Activated CD8-positive, alpha-beta memory T cell treated with anti-CD3 and anti-CD28 coated beads, Interleukin-2, amount 10 ng/mL, durations not matched to agents 7 days and 5 days (primary cell): ENCODE measurements at regions not wholly inside any gene's neighbourhood (a gene's known extent, or its start where the extent isn't known, plus 50 kb on each side); places are given as distances from the start of the nearest gene placed in this dataset.

Source experiments
- ATAC-seq: fragments of 150-1000 bp; cut with Tn5 transposase; one replicate; pipeline ENCODE4 v1.10.0; 2021; ENCODE audit warnings: moderate library complexity
- CTCF ChIA-PET: fragments of 350-600 bp; sonication (Branson Sonifier 250); formaldehyde crosslinking; loops from one replicate; lab custom pipeline; 2021; ENCODE audit warnings: antibody characterized with exemption; lab: Charles Lee
- DNase-seq: peaks from one replicate; pipeline ENCODE4 v3.0.0-alpha.2; 2020
- H3K27ac Mint-ChIP-seq: one replicate; pipeline ENCODE4 v1.8.0; 2021; ENCODE audit warnings: mild to moderate bottlenecking, mixed read lengths
- H3K27me3 Mint-ChIP-seq: one replicate; pipeline ENCODE4 v1.8.0; 2021; ENCODE audit warnings: mixed read lengths
- H3K36me3 Mint-ChIP-seq: one replicate; pipeline ENCODE4 v1.8.0; 2021; ENCODE audit warnings: mild to moderate bottlenecking, mixed read lengths
- H3K4me1 Mint-ChIP-seq: one replicate; pipeline ENCODE4 v1.8.0; 2021; ENCODE audit warnings: mixed read lengths
- H3K4me3 Mint-ChIP-seq: one replicate; pipeline ENCODE4 v1.8.0; 2021; ENCODE audit warnings: mild to moderate bottlenecking, moderate library complexity, mixed read lengths
- H3K9me3 Mint-ChIP-seq: one replicate; pipeline ENCODE4 v1.8.0; 2022; ENCODE audit warnings: low read depth, mixed read lengths

DNA sequence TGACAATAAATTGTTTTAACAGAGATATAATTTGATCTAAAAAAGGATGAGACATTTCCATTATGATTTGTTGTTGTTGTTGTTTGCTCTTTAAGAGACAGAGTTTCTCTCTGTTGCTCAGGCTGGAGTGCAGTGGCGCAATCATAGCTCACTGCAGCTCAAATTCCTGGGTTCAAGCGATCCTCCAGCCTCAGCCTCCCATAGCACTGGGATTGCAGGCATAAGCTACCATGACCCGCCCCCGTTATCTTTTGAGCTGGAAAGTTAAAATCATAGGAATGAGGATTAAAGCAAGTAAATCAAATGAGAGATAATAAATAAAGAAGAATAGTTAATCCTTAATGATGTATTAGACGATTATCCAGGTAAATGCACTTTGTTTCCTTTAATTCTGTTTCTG, 224.4 kb upstream of the SMIM31 start:
- Mint-ChIP-seq H3K4me1 (no peaks in the 10 kb centered on the region), H3K27me3 (no peaks in the 10 kb centered on the region), H3K9me3 (peaks cover 4% of the 10 kb centered on the region), H3K36me3 (no peaks in the 10 kb centered on the region), H3K27ac (no peak overlapping the region), H3K4me3 (no peak overlapping the region)
- CTCF ChIA-PET, result no interaction called here
- no peak for ATAC-seq
- DNase-seq, result no peak

DNA sequence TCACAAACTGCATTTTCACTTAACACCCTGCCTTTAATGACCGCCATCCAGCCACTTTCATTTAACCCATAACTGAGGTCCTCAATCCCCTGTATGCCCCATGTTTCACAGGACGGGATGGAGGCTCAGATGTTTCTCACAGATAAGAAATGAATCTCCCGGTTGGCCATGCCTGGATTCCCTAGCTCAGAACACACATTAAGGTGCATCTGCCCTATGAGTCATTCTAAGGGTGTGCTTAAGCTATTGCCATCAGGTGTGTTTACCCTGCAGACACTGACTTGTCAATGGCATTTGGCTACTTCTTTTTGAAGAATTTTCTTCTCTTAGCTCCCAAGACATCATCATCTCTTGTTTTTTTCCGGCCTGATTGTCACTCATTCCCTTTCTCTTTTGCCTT, 222.6 kb upstream of the SMIM31 start:
- H3K36me3 Mint-ChIP-seq, result no peaks in the 10 kb centered on the region
- H3K4me3 Mint-ChIP-seq, result no peak overlapping the region
- H3K4me1 Mint-ChIP-seq, result no peaks in the 10 kb centered on the region
- ATAC-seq (no peak), DNase-seq (no peak)
- no peak overlapping the region for H3K27ac Mint-ChIP-seq
- CTCF ChIA-PET, result no interaction called here
- H3K27me3 Mint-ChIP-seq, result no peaks in the 10 kb centered on the region
- H3K9me3 Mint-ChIP-seq, result peaks cover 4% of the 10 kb centered on the region

DNA sequence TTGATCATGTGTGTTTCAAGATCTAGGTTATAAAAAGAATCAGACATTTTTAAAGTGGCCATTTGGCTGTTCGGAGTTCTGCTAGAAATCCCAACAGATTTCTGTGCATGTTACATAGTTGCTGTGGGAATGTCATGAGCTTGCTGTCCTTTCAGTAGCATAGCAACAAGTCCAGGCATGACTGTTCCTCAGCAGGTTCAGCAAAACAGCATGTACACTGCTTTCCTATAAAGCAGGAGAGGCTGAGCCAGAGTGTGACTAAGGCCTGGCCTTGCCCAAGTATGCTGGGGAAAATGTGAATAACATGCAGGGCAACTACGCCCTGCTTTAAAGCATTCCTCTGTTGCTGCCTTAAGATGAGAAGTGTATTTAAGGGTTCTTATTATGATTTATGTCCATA, 217.1 kb upstream of the SMIM31 start:
- H3K4me3 Mint-ChIP-seq, result no peak overlapping the region
- no peaks in the 10 kb centered on the region for H3K27me3 Mint-ChIP-seq
- no peak overlapping the region for H3K27ac Mint-ChIP-seq
- H3K36me3 Mint-ChIP-seq, result no peaks in the 10 kb centered on the region
- H3K4me1 Mint-ChIP-seq, result no peaks in the 10 kb centered on the region
- ATAC-seq, result no peak
- H3K9me3 Mint-ChIP-seq, result peaks cover 5% of the 10 kb centered on the region
- CTCF ChIA-PET, result no interaction called here
- DNase-seq, result no peak

DNA sequence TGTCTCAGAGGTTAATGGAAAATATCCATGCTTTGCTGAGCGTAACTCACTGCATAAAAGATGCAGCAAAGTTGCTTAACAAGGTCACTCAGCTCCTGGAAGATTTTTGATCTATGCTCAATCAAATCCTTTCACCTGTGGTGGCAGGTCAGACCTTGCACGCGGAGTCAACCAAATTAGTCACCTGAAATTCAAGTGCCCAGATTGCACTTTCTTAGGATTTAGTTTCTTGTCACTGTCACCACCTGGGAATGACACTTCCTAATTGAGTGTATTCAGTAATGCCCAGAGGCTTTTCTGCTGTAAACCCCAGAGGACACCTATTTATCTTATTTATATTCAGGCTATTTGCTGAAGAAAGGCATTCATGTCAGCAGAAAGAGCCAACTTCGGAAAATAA, 215.8 kb upstream of the SMIM31 start:
- no peaks in the 10 kb centered on the region for H3K4me1 Mint-ChIP-seq
- no peaks in the 10 kb centered on the region for H3K36me3 Mint-ChIP-seq
- CTCF ChIA-PET, result no interaction called here
- no peaks in the 10 kb centered on the region for H3K27me3 Mint-ChIP-seq
- H3K9me3 Mint-ChIP-seq, result peaks cover 6% of the 10 kb centered on the region
- H3K4me3 Mint-ChIP-seq, result no peak overlapping the region
- ATAC-seq (no peak), DNase-seq (no peak)
- H3K27ac Mint-ChIP-seq, result no peak overlapping the region

DNA sequence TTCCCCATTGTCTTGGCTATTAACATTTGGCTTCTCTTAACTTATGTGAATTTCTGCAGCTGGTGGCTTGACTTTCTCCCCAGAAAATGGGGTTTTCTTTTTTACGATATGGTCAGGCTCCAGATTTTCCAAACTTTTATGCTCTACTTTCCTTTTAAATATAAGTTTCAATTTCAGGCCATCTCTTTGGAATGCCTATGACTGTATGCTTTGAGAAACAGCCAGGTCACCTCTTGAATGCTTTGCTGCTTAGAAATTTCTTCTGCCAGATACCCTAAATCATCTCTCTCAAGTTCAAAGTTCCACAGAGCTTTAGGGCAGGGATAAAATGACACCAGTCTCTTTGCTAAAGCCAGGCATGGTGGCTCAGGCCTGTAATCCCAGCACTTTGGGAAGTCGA, 212.9 kb upstream of the SMIM31 start:
- peaks cover 6% of the 10 kb centered on the region for H3K9me3 Mint-ChIP-seq
- no peak overlapping the region for H3K27ac Mint-ChIP-seq
- no peaks in the 10 kb centered on the region for H3K36me3 Mint-ChIP-seq
- no peaks in the 10 kb centered on the region for H3K27me3 Mint-ChIP-seq
- ATAC-seq (no peak), DNase-seq (no peak)
- no peak overlapping the region for H3K4me3 Mint-ChIP-seq
- no peaks in the 10 kb centered on the region for H3K4me1 Mint-ChIP-seq
- CTCF ChIA-PET, result no interaction called here

DNA sequence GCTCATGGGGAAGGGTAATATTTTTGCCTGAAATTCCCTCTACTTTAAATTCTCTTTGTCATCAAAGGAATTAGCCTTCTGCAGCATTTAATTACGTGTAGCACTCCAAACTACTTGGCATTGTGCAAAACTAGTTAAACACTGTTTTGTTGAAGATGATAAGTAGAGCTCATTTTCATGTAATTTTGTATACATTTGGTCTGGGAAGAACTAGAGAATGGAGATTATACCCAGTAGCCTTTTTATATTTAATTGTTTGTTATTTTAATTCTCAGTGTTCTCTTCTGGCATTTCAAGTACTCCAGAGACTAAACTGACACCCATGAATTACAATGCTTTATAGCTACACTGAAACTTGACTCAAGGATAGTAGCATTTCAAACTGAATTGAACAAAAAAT, 211.5 kb upstream of the SMIM31 start:
- Mint-ChIP-seq H3K27ac (no peak overlapping the region), H3K36me3 (no peaks in the 10 kb centered on the region), H3K27me3 (no peaks in the 10 kb centered on the region), H3K4me3 (no peak overlapping the region), H3K4me1 (no peaks in the 10 kb centered on the region), H3K9me3 (peaks cover 6% of the 10 kb centered on the region)
- CTCF ChIA-PET, result no interaction called here
- no peak for ATAC-seq
- no peak for DNase-seq

DNA sequence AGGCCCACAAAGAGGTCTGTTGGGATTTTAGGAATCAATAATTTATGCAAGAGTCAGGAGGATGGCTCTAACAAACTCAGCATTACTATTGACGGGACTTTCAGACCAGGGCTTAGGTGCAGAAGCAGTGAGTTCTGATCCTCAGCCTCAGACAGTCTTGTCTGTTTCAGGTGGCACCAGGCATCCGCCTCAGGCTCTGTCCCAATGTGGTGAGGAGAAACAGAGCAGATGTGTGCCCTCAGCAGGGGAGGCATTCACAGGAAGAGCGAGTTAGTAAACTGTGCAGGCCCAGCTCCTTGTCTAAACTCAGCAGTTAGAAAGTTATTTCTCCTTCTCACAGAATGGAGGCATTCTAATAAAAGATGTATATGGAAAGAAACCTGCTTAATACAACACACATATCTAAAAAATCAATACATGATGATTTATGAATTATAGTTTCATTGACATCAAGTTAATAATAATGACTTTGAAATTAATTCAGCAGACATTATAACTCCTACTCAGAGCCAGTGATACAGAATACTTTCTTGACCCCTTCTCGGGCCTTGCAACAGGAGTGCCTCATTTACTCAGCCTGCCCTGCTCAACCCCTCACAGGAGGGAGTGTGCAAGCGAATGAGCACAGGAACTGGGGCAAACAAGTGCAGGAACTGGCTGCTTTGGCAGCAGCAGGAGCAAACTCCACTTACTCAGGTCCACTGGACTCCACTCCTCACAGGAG, 202.8 kb upstream of the SMIM31 start:
- no peaks in the 10 kb centered on the region for H3K36me3 Mint-ChIP-seq
- DNase-seq (no peak), ATAC-seq (no peak)
- H3K4me1 Mint-ChIP-seq, result no peaks in the 10 kb centered on the region
- CTCF ChIA-PET, result no interaction called here
- no peaks in the 10 kb centered on the region for H3K27me3 Mint-ChIP-seq
- no peak overlapping the region for H3K4me3 Mint-ChIP-seq
- H3K9me3 Mint-ChIP-seq, result no peaks in the 10 kb centered on the region
- no peak overlapping the region for H3K27ac Mint-ChIP-seq

DNA sequence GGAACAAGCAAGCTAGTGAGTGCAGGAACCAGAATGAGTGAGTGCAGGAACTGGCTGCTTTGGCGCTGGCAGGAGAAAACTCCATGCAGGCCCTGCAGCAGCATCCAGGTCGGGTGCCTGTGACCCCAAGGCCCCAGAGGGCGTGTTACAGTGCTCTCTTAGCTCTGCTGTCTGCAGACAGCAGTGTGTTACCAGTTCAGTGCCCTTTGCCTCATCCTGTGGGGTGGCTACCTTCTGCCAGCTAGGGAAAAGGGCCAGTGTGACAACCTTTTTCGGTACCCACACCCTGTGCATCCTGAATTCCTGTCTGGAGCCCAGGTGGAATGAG, 202.3 kb upstream of the SMIM31 start:
- H3K27me3 Mint-ChIP-seq, result no peaks in the 10 kb centered on the region

DNA sequence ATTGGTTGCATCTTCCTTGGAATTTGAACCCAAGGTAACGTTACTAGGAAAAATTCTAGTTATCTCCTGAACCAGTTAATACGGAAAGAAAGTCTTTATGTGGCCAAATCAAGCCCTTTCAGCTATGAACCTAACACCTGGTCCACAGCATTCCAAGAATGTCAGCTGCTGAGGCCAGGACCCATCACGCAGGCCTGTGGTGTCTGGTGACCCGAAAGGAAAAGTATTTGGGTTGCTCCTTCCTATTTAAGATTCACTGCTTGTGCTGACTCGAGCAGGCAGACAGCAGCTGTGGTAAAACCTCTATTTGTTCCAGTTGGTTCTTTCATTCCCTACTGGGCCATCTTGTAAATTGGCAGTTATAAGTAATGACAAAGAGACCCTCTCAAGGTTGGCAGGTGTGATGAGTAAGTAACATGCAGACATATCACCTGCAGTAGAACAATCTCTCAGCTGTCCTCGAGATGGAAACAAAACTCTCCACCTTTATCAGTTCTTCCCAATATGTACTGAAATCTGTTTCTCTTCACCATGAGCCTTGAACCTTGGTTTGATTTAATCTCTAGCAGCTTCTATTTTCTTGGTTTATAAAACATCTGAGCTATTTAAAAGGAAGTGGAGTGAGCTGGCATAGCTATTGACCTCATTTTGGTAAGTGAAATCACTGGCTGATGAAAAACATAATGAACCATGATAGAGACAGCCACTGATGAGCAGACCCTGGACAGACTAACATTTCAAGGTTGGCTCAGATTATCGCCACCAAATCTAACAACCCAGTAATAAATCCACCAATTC, 182.1 kb upstream of the SMIM31 start:
- no peak overlapping the region for H3K4me3 Mint-ChIP-seq
- ATAC-seq (no peak), DNase-seq (no peak)
- CTCF ChIA-PET, result no interaction called here
- H3K9me3 Mint-ChIP-seq, result no peaks in the 10 kb centered on the region
- H3K4me1 Mint-ChIP-seq, result no peaks in the 10 kb centered on the region
- H3K27ac Mint-ChIP-seq, result no peak overlapping the region
- H3K27me3 Mint-ChIP-seq, result no peaks in the 10 kb centered on the region
- no peaks in the 10 kb centered on the region for H3K36me3 Mint-ChIP-seq

More for the DNA sequence above, 202.3 kb upstream of the SMIM31 start:
- H3K36me3 Mint-ChIP-seq, result no peaks in the 10 kb centered on the region
- H3K27ac Mint-ChIP-seq, result no peak overlapping the region
- H3K9me3 Mint-ChIP-seq, result no peaks in the 10 kb centered on the region
- ATAC-seq, result no peak
- no peak for DNase-seq
- H3K4me1 Mint-ChIP-seq, result no peaks in the 10 kb centered on the region
- CTCF ChIA-PET, result no interaction called here
- H3K4me3 Mint-ChIP-seq, result no peak overlapping the region

DNA sequence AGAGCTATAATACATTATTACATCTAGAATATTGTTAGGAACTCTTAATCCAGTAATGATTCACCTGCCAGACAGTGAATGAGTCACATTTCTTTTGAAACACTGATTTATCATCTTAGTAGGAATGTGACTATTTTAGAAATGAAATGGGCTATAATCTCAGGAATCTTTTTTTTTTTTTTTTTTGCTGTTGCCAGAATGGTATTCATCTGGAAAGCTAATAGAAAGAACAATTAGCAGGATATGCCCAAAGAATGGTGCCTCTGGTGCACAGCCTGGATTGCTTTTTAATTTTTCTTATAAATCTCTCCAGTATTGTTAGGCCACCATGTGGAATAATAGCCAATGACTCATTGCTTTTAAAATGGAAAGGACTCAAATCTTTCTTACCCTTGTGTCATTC, 181.1 kb upstream of the SMIM31 start:
- CTCF ChIA-PET, result no interaction called here
- H3K27ac Mint-ChIP-seq, result no peak overlapping the region

DNA sequence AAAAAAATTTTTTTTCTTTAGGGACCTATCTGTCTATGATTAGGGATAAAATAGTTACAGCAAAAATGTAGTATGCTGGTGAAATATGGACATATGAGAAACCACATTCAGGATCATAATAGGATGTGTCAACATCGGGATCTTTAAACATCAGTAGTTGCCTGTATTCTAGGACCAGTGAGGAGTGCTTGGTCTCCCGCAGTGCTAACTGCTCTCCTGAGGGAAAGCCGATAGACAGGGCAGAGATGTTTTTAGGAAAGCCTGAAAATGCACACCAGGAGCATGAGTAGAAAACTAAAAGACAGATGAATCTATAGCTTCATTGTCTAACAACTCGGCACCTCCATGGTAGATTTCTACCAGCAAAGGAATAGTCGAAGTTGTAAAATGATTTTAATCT, 178.1 kb upstream of the SMIM31 start:
- Mint-ChIP-seq H3K27ac (no peak overlapping the region), H3K4me1 (no peaks in the 10 kb centered on the region), H3K4me3 (no peak overlapping the region), H3K27me3 (no peaks in the 10 kb centered on the region), H3K9me3 (no peaks in the 10 kb centered on the region), H3K36me3 (no peaks in the 10 kb centered on the region)
- ATAC-seq (no peak), DNase-seq (no peak)
- CTCF ChIA-PET, result no interaction called here

More for the DNA sequence above, 181.1 kb upstream of the SMIM31 start:
- Mint-ChIP-seq H3K4me1 (no peaks in the 10 kb centered on the region), H3K27me3 (no peaks in the 10 kb centered on the region), H3K9me3 (no peaks in the 10 kb centered on the region), H3K36me3 (no peaks in the 10 kb centered on the region), H3K4me3 (no peak overlapping the region)
- no peak for ATAC-seq
- DNase-seq, result no peak

DNA sequence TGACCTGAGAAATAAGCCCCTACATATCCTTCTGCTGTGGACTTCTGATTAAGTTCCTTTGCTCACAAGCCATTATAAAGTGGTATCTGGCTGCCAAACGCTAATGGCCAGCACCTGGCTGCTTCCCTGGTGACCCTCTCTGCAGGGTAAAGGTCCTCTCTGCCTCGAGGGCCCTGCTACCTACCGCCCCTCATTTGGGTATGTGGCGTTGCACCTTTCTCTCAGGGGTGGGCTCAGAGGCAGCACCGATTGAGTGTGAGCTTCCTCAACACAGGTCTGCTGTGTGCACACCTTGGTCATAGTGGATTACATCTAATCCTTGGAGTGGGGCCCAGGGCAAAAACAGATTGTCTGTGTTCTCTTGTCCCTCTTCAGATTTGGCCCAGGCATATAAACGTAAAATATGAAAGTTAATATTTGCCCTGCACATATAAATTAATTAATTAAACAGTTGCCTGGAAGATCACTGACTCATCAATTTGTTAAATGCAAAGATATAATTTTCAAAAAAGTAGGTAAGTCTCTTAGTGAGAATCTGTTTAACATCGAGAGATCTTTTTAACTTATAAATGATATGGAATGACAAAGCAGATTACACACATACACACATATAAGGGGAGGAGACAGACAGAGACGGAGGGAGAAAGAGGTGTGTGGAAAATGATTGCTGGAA, 174.5 kb upstream of the SMIM31 start:
- ATAC-seq, result no peak
- no peak overlapping the region for H3K27ac Mint-ChIP-seq

DNA sequence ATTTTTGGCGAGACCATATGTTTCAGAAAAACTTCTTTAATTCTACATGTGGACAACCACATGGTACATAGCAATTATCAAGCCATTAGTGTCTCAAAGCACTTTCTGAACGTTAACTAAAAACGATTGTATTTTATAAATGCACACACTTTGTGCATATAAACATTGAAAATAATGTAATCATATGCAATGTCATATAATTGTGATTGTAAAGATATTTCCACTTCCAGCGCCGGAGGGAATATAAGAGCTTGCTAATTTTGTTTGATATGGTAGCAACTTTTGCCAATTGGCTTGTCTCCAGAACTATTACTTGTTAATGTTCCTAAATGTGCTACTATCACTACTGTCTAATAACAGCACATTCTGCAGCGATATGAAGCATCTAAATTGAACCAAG, 162.3 kb upstream of the SMIM31 start:
- CTCF ChIA-PET, result no interaction called here
- Mint-ChIP-seq H3K9me3 (no peaks in the 10 kb centered on the region), H3K4me1 (no peaks in the 10 kb centered on the region), H3K27me3 (no peaks in the 10 kb centered on the region), H3K27ac (no peak overlapping the region), H3K36me3 (no peaks in the 10 kb centered on the region), H3K4me3 (no peak overlapping the region)
- ATAC-seq (no peak), DNase-seq (no peak)

More for the DNA sequence above, 174.5 kb upstream of the SMIM31 start:
- Mint-ChIP-seq H3K27me3 (no peaks in the 10 kb centered on the region), H3K36me3 (no peaks in the 10 kb centered on the region), H3K9me3 (no peaks in the 10 kb centered on the region), H3K4me1 (no peaks in the 10 kb centered on the region), H3K4me3 (no peak overlapping the region)
- DNase-seq, result no peak
- CTCF ChIA-PET, result no interaction called here

DNA sequence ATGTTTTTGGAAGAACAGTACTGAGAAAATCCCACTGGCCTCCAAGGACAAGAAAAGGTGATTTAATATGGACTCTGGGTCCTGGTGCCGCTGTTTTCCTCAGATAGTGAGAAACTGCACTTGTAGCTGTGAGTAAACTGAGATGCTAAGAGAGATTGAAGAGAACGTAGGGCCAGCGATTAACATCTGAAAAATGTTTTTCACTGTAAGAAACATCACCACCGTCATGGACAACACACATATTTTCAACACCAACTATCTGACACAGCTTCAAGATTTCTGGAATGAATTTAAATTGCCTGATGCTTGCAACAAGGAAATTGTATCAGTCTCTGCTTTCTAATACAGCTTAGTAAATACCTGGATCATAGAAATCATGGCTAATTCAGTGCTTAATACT, 158.2 kb upstream of the SMIM31 start:
- no peak overlapping the region for H3K27ac Mint-ChIP-seq
- H3K4me3 Mint-ChIP-seq, result no peak overlapping the region
- no peaks in the 10 kb centered on the region for H3K36me3 Mint-ChIP-seq
- no peaks in the 10 kb centered on the region for H3K27me3 Mint-ChIP-seq
- DNase-seq (no peak), ATAC-seq (no peak)
- CTCF ChIA-PET, result no interaction called here
- no peaks in the 10 kb centered on the region for H3K4me1 Mint-ChIP-seq
- H3K9me3 Mint-ChIP-seq, result no peaks in the 10 kb centered on the region
